ENCODE measurements at regions not wholly inside any gene's neighbourhood (a gene's known extent, or its start where the extent isn't known, plus 50 kb on each side); places are given as distances from the start of the nearest gene placed in this dataset.
A peak's percentile ranks its signal among the peaks of the same experiment; 100 is the strongest.

- DNase-seq (ENCODE audit: low read depth in 4 of 4, low spot score in 1 of 4), result no peak
These were observed 374.8 kb upstream of the CDH4 start for GRCh38 chr20:60877071-60877857.

GRCh38 chr20:60882836-60883235, 369.2 kb upstream of the CDH4 start:
- no peak for DNase-seq (ENCODE audit: low read depth in 4 of 4, low spot score in 1 of 4)

- DNase-seq (ENCODE audit: low read depth in 4 of 4, low spot score in 1 of 4), result no peak
These were observed 368.6 kb upstream of the CDH4 start for GRCh38 chr20:60883496-60883895.

- DNase-seq (ENCODE audit: low read depth in 4 of 4, low spot score in 1 of 4), result no peak
These were observed 367.8 kb upstream of the CDH4 start for GRCh38 chr20:60884277-60884676.

- no peak for DNase-seq (ENCODE audit: low read depth in 4 of 4, low spot score in 1 of 4)
These were observed 363.3 kb upstream of the CDH4 start for GRCh38 chr20:60888771-60889170.

GRCh38 chr20:60892095-60892813, 359.8 kb upstream of the CDH4 start:
- no peak for DNase-seq (ENCODE audit: low read depth in 4 of 4, low spot score in 1 of 4)

GRCh38 chr20:60894091-60894490, 358.0 kb upstream of the CDH4 start:
- no peak for DNase-seq (ENCODE audit: low read depth in 4 of 4, low spot score in 1 of 4)

GRCh38 chr20:60895363-60896079, 356.5 kb upstream of the CDH4 start:
- DNase-seq (ENCODE audit: low read depth in 4 of 4, low spot score in 1 of 4), result no peak

GRCh38 chr20:60897976-60898375, 354.1 kb upstream of the CDH4 start:
- DNase-seq (ENCODE audit: low read depth in 4 of 4, low spot score in 1 of 4), result no peak

- no peak for DNase-seq (ENCODE audit: low read depth in 4 of 4, low spot score in 1 of 4)
These were observed 352.7 kb upstream of the CDH4 start for GRCh38 chr20:60899320-60899719.

- no peak for DNase-seq (ENCODE audit: low read depth in 4 of 4, low spot score in 1 of 4)
These were observed 351.4 kb upstream of the CDH4 start for GRCh38 chr20:60900618-60901017.

- DNase-seq (ENCODE audit: low read depth in 4 of 4, low spot score in 1 of 4), result no peak
These were observed 350.2 kb upstream of the CDH4 start for GRCh38 chr20:60901831-60902230.

GRCh38 chr20:60903325-60903971, 348.6 kb upstream of the CDH4 start:
- DNase-seq (ENCODE audit: low read depth in 4 of 4, low spot score in 1 of 4), result no peak

- no peak for DNase-seq (ENCODE audit: low read depth in 4 of 4, low spot score in 1 of 4)
These were observed 347.3 kb upstream of the CDH4 start for GRCh38 chr20:60904730-60905129.

GRCh38 chr20:60905919-60906318, 346.1 kb upstream of the CDH4 start:
- no peak for DNase-seq (ENCODE audit: low read depth in 4 of 4, low spot score in 1 of 4)

GRCh38 chr20:60906555-60906954, 345.5 kb upstream of the CDH4 start:
- no peak for DNase-seq (ENCODE audit: low read depth in 4 of 4, low spot score in 1 of 4)

- DNase-seq (ENCODE audit: low read depth in 4 of 4, low spot score in 1 of 4), result no peak
These were observed 338.8 kb upstream of the CDH4 start for GRCh38 chr20:60913298-60913697.

GRCh38 chr20:60921022-60921622, 330.9 kb upstream of the CDH4 start:
- peak in 1 of 4 experiments; percentile 1 for DNase-seq (ENCODE audit: low read depth in 4 of 4, low spot score in 1 of 4)

GRCh38 chr20:60926831-60927230, 325.2 kb upstream of the CDH4 start:
- DNase-seq (ENCODE audit: low read depth in 4 of 4, low spot score in 1 of 4), result no peak

- no peak for DNase-seq (ENCODE audit: low read depth in 4 of 4, low spot score in 1 of 4)
These were observed 323.7 kb upstream of the CDH4 start for GRCh38 chr20:60928341-60928740.
